Endothelial cell of umbilical vein (primary cell): ENCODE measurements at regions not wholly inside any gene's neighbourhood (a gene's known extent, or its start where the extent isn't known, plus 50 kb on each side); places are given as distances from the start of the nearest gene placed in this dataset.
"Not testable (repeated sequence)": the region's sequence is repeated elsewhere in the genome, so short reads cannot be mapped to it uniquely, and the experiment has no call there.

Experiments used
- EZH2 ChIP-seq: IDR thresholded peaks from 2 replicates; pipeline ENCODE4 v1.6.1; 2012; ENCODE audit warnings: borderline replicate concordance, low read depth, mild to moderate bottlenecking, moderate library complexity, low read length, inconsistent platforms; ENCODE audit not compliant: severe bottlenecking
- FOS ChIP-seq: IDR thresholded peaks from 2 replicates; pipeline ENCODE4 v1.6.1; 2011; ENCODE audit warnings: mild to moderate bottlenecking, low read length, moderate library complexity, borderline replicate concordance; ENCODE audit not compliant: insufficient read depth
- JUN ChIP-seq: IDR thresholded peaks from 2 replicates; pipeline ENCODE4 v1.6.1; 2011; ENCODE audit warnings: borderline replicate concordance, low read depth; ENCODE audit not compliant: insufficient read length, insufficient read depth
- MAX ChIP-seq: IDR thresholded peaks from 2 replicates; pipeline ENCODE4 v1.6.1; 2011; ENCODE audit not compliant: insufficient read depth, insufficient read length
- MYC ChIP-seq: IDR thresholded peaks from one replicate; pipeline ENCODE4 v1.6.1; 2011; ENCODE audit warnings: mild to moderate bottlenecking, low read depth, low read length
- POLR2A ChIP-seq: IDR thresholded peaks from 2 replicates; pipeline ENCODE4 v1.6.1; 2012; ENCODE audit warnings: low read depth, mild to moderate bottlenecking, control low read depth, low read length
- POLR2AphosphoS5 ChIP-seq: IDR thresholded peaks from 2 replicates; pipeline ENCODE4 v1.6.1; 2012; ENCODE audit warnings: low read depth, mild to moderate bottlenecking, control low read depth, low read length, moderate library complexity; ENCODE audit not compliant: insufficient read depth
- TF ChIP-seq, protein P1 (sequence below), 2 donors: IDR thresholded peaks; 1 replicate in 1 of 2; 2 replicates in 1 of 2; pipeline ENCODE4 v1.5.1; 2011; ENCODE audit warnings: low read length in 2 of 2, mild to moderate bottlenecking in 2 of 2, moderate library complexity in 2 of 2, control low read depth in 1 of 2, inconsistent platforms in 1 of 2, low read depth in 1 of 2; ENCODE audit not compliant: insufficient read depth in 1 of 2; ENCODE audit errors: extremely low read depth in 1 of 2

GRCh38 chr3:125915437-125915787 lies 53.6 kb upstream of the ROPN1B start:
- TF ChIP-seq, protein P1, sequence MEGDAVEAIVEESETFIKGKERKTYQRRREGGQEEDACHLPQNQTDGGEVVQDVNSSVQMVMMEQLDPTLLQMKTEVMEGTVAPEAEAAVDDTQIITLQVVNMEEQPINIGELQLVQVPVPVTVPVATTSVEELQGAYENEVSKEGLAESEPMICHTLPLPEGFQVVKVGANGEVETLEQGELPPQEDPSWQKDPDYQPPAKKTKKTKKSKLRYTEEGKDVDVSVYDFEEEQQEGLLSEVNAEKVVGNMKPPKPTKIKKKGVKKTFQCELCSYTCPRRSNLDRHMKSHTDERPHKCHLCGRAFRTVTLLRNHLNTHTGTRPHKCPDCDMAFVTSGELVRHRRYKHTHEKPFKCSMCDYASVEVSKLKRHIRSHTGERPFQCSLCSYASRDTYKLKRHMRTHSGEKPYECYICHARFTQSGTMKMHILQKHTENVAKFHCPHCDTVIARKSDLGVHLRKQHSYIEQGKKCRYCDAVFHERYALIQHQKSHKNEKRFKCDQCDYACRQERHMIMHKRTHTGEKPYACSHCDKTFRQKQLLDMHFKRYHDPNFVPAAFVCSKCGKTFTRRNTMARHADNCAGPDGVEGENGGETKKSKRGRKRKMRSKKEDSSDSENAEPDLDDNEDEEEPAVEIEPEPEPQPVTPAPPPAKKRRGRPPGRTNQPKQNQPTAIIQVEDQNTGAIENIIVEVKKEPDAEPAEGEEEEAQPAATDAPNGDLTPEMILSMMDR (IDR thresholded peaks at IDR 0.05; ENCODE audit: extremely low read depth in 1 of 2, insufficient read depth in 1 of 2, low read depth in 1 of 2, low read length in 2 of 2), result not testable (repeated sequence)
- TF ChIP-seq POLR2A, POLR2AphosphoS5, JUN, MAX, EZH2, FOS, MYC: not testable (repeated sequence)
